Hematopoietic multipotent progenitor cell treated with erythropoietin and hydrocortisone succinate and interleukin-3 and kit ligand, for 6 days (in vitro differentiated cells): ENCODE measurements at regions not wholly inside any gene's neighbourhood (a gene's known extent, or its start where the extent isn't known, plus 50 kb on each side); places are given as distances from the start of the nearest gene placed in this dataset.
"Not testable (repeated sequence)": the region's sequence is repeated elsewhere in the genome, so short reads cannot be mapped to it uniquely, and the experiment has no call there.

Source experiments
- DNase-seq: peaks from one replicate; pipeline ENCODE4 v3.0.0-alpha.2; 2015

- no peak for DNase-seq
These were observed 558.9 kb upstream of the ADAMTS5 start for GRCh38 chr21:27525780-27526179.

- DNase-seq = no peak
These were observed 552.5 kb upstream of the ADAMTS5 start for GRCh38 chr21:27519361-27519760.

- DNase-seq = not testable (repeated sequence)
These were observed 550.3 kb upstream of the ADAMTS5 start for GRCh38 chr21:27517177-27517576.

GRCh38 chr21:27515676-27516075 is 548.8 kb upstream of the ADAMTS5 start:
- no peak for DNase-seq

- no peak for DNase-seq
These were observed 546.9 kb upstream of the ADAMTS5 start for GRCh38 chr21:27513825-27514224.

GRCh38 chr21:27513016-27513415 is 546.1 kb upstream of the ADAMTS5 start:
- DNase-seq = no peak

- DNase-seq = no peak
These were observed 544.3 kb upstream of the ADAMTS5 start for GRCh38 chr21:27511233-27511632.

- no peak for DNase-seq
These were observed 540.8 kb upstream of the ADAMTS5 start for GRCh38 chr21:27507695-27508094.

GRCh38 chr21:27505516-27505915 is 538.6 kb upstream of the ADAMTS5 start:
- DNase-seq = no peak

- no peak for DNase-seq
These were observed 535.9 kb upstream of the ADAMTS5 start for GRCh38 chr21:27502801-27503200.

GRCh38 chr21:27498025-27498424 is 531.1 kb upstream of the ADAMTS5 start:
- no peak for DNase-seq

GRCh38 chr21:27495836-27496235 is 528.9 kb upstream of the ADAMTS5 start:
- DNase-seq = no peak

GRCh38 chr21:27493542-27493941 is 526.7 kb upstream of the ADAMTS5 start:
- no peak for DNase-seq

- DNase-seq = no peak
These were observed 520.8 kb upstream of the ADAMTS5 start for GRCh38 chr21:27487676-27488075.

GRCh38 chr21:27480841-27481261 is 514.0 kb upstream of the ADAMTS5 start:
- DNase-seq = no peak

GRCh38 chr21:27477296-27477695 is 510.4 kb upstream of the ADAMTS5 start:
- no peak for DNase-seq

GRCh38 chr21:27476696-27477095 is 509.8 kb upstream of the ADAMTS5 start:
- DNase-seq = no peak

GRCh38 chr21:27475363-27475955 is 508.6 kb upstream of the ADAMTS5 start:
- no peak for DNase-seq

- DNase-seq = no peak
These were observed 500.5 kb upstream of the ADAMTS5 start for GRCh38 chr21:27467366-27467765.

- no peak for DNase-seq
These were observed 499.3 kb upstream of the ADAMTS5 start for GRCh38 chr21:27466140-27466539.

- no peak for DNase-seq
These were observed 497.8 kb upstream of the ADAMTS5 start for GRCh38 chr21:27464648-27465047.

GRCh38 chr21:27462726-27463125 is 495.8 kb upstream of the ADAMTS5 start:
- no peak for DNase-seq

GRCh38 chr21:27454234-27454633 is 487.3 kb upstream of the ADAMTS5 start:
- DNase-seq = no peak

- DNase-seq = no peak
These were observed 484.2 kb upstream of the ADAMTS5 start for GRCh38 chr21:27451116-27451515.

GRCh38 chr21:27450216-27450615 is 483.3 kb upstream of the ADAMTS5 start:
- no peak for DNase-seq

- no peak for DNase-seq
These were observed 482.1 kb upstream of the ADAMTS5 start for GRCh38 chr21:27448960-27449359.
